GM19438 (cell line): ENCODE measurements at regions not wholly inside any gene's neighbourhood (a gene's known extent, or its start where the extent isn't known, plus 50 kb on each side); places are given as distances from the start of the nearest gene placed in this dataset.

Experiments
- ATAC-seq: cut with Tn5 transposase; IDR thresholded peaks from one replicate; pipeline ENCODE4 v1.9.1; 2021; ENCODE audit warnings: low read depth; ENCODE audit not compliant: unreplicated experiment

- no peak for ATAC-seq
Measured at GRCh38 chr5:18299166-18299565, 664.9 kb downstream of the TAF11L14 start.

GRCh38 chr5:18305288-18305924 is 671.1 kb downstream of the TAF11L14 start:
- no peak for ATAC-seq

- ATAC-seq: no peak
Measured at GRCh38 chr5:18311266-18311665, 677.0 kb downstream of the TAF11L14 start.

- ATAC-seq: no peak
Measured at GRCh38 chr5:18312016-18312415, 677.8 kb downstream of the TAF11L14 start.

- ATAC-seq: no peak
Measured at GRCh38 chr5:18314192-18314778, 680.0 kb downstream of the TAF11L14 start.

- ATAC-seq: no peak
Measured at GRCh38 chr5:18321262-18321942, 687.1 kb downstream of the TAF11L14 start.

- no peak for ATAC-seq
Measured at GRCh38 chr5:18323891-18324290, 689.6 kb downstream of the TAF11L14 start.

GRCh38 chr5:18325431-18325830 is 691.2 kb downstream of the TAF11L14 start:
- ATAC-seq: no peak

GRCh38 chr5:18329328-18329727 is 695.1 kb downstream of the TAF11L14 start:
- ATAC-seq: no peak

- ATAC-seq: no peak
Measured at GRCh38 chr5:18333841-18334240, 699.6 kb downstream of the TAF11L14 start.

- ATAC-seq: no peak
Measured at GRCh38 chr5:18334949-18335348, 700.7 kb downstream of the TAF11L14 start.

- ATAC-seq: no peak
Measured at GRCh38 chr5:18354828-18355227, 720.6 kb downstream of the TAF11L14 start.

- no peak for ATAC-seq
Measured at GRCh38 chr5:18357486-18357885, 723.2 kb downstream of the TAF11L14 start.

- ATAC-seq: no peak
Measured at GRCh38 chr5:18366234-18366633, 732.0 kb downstream of the TAF11L14 start.

GRCh38 chr5:18370531-18370930 is 736.3 kb downstream of the TAF11L14 start:
- ATAC-seq: no peak

- ATAC-seq: no peak
Measured at GRCh38 chr5:18375641-18376040, 741.4 kb downstream of the TAF11L14 start.

GRCh38 chr5:18378066-18378465 is 743.8 kb downstream of the TAF11L14 start:
- ATAC-seq: no peak

GRCh38 chr5:18379189-18379588 is 744.9 kb downstream of the TAF11L14 start:
- ATAC-seq: no peak

- no peak for ATAC-seq
Measured at GRCh38 chr5:18380729-18381362, 746.6 kb downstream of the TAF11L14 start.

GRCh38 chr5:18393565-18394442 is 759.5 kb downstream of the TAF11L14 start:
- no peak for ATAC-seq

GRCh38 chr5:18394443-18394804 is 760.2 kb downstream of the TAF11L14 start:
- ATAC-seq: no peak
